Adrenal gland (tissue), 5 donors: ENCODE measurements at regions not wholly inside any gene's neighbourhood (a gene's known extent, or its start where the extent isn't known, plus 50 kb on each side); places are given as distances from the start of the nearest gene placed in this dataset.

Experiments
- CTCF ChIP-seq, 6 experiments: fragments of 450-650 bp in 4 of 6; fragments of 200-600 bp in 2 of 6; sonication (generic) in 1 of 6; IDR thresholded peaks; 1 replicate in 5 of 6; 2 replicates in 1 of 6; pipeline versions ENCODE4 v1.5.1 to v1.8.0; 2016 to 2021; ENCODE audit warnings: antibody characterized with exemption in 6 of 6, mild to moderate bottlenecking in 2 of 6, moderate library complexity in 1 of 6
- POLR2A ChIP-seq, 2 donors: fragments of 450-650 bp; IDR thresholded peaks; one replicate each; pipeline ENCODE4 v1.6.1; 2017; ENCODE audit warnings: antibody characterized with exemption in 2 of 2, mild to moderate bottlenecking in 2 of 2, moderate library complexity in 1 of 2
- donor health status: DM: no; HTN: no; CAD: no.

DNA sequence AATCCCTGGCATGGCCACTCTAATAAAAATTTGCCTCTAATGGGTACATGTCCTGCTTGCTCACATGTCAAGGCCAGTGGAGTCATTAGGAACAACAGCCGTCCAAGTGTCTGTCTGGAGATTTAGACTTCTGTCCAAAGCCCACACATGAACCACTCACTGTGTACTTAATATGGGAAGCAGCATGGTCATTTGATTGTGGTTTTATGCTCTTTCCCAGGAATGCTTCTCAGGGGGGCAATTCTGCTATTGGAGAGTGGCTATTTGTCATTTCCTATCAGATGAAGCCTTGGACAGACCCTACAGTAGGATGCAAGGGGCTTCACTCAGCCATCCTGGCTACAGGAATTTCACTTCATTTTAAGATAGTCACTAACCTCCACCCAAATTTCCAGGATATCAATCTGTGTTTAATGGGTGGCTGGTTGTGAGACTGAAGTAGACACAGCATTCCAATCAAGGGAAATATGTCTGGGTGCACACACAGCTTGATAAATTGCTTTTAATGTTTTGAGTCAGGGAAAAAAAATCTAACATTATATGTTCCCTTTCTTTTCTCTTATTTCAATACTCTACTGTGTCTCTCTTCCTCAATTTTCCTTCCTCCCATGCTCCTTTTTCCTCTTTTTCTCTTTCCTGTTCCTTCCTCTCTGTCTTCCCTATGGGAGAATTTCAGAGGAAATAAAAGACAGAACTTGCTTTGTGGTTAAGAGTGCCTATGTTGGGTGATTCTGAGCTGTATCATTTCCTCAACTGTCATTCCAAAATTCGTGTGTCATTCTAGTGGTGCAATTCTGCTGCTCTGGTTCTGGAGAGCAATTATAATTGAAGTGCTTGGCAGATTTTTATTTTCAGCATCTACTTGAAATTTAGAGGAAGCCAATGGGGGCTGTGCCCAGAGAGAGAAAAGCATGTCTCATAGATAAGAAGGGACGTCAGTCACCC, 320.1 kb downstream of the OSR1 start:
- no peak for TF ChIP-seq CTCF (IDR thresholded peaks at IDR 0.05)
- TF ChIP-seq POLR2A (IDR thresholded peaks at IDR 0.05) = no peak
